Stimulated activated CD4-positive, alpha-beta T cell treated with anti-CD3 and anti-CD28 coated beads, Interleukin-2, amount 100 ng/mL, for 24 hours (primary cell): ENCODE measurements at regions not wholly inside any gene's neighbourhood (a gene's known extent, or its start where the extent isn't known, plus 50 kb on each side); places are given as distances from the start of the nearest gene placed in this dataset.
"Not testable (repeated sequence)": the region's sequence is repeated elsewhere in the genome, so short reads cannot be mapped to it uniquely, and the experiment has no call there.

Experiments used
- DNase-seq, 2 donors: peaks; one replicate each; pipeline ENCODE4 v3.0.0-alpha.2; 2020

GRCh38 chr1:81738875-81739274, 61.9 kb upstream of the ADGRL2 start:
- no peak for DNase-seq

- no peak for DNase-seq
Measured at GRCh38 chr1:81733480-81733879, 67.3 kb upstream of the ADGRL2 start.

- DNase-seq: no peak
Measured at GRCh38 chr1:81731989-81732388, 68.7 kb upstream of the ADGRL2 start.

- DNase-seq: no peak
Measured at GRCh38 chr1:81730881-81731280, 69.9 kb upstream of the ADGRL2 start.

DNA sequence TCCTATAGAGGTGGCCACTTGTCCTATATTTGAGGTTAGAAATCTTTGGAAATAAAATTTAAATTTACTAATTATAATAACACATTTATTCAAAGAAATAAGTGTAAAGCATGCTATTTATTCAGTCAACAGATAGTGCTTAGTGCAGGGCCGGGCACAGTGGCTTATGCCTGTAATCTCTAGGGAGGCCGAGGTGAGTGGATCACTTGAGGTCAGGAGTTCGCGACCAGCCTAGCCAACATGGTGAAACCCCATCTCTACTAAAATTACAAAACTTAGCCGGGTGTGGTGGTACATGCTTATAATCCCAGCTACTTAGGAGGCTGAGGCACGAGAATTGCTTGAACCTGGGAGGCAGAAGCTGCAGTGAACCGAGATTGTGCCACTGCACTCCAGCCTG, 70.4 kb upstream of the ADGRL2 start:
- DNase-seq: not testable (repeated sequence)

DNA sequence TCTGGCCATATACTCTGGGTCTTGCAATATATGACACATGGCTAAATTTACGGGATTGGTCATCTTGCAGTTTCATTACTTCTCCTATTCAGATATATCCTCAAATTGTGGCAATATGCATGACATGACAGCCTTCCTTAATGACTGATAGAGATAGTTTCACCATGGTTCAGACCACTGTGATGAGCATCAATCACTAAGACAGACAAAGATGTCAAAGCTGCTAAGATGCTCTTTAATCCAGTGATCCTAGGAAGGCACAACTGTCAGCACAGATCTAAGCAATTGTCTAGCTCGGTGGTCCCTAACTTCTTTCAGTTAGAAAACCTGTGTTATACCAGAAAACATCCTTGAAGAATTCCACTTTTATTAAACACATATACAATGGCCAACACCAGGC, 70.9 kb upstream of the ADGRL2 start:
- DNase-seq: no peak

DNA sequence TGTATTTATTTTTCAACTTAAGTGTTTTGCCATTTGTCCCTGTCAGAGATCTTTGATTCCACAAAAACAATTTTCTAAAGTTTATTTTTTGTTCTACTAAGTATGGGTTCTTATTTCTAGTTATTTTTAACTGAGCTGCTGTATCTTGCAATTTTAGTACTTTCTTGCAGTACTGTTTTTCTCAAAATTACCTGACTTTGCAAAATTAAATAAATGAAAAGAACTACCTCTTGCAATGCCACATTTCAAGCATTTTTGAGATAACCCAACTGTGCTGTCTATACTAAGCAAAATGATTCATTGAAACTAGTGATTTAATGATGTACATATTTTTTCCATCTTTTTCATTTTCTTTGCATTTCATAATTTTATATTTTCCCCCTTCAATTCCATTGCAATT, 71.5 kb upstream of the ADGRL2 start:
- DNase-seq: no peak

- no peak for DNase-seq
Measured at GRCh38 chr1:81725823-81726222, 74.9 kb upstream of the ADGRL2 start.

GRCh38 chr1:81722631-81723328, 78.0 kb upstream of the ADGRL2 start:
- DNase-seq: not testable (repeated sequence)

DNA sequence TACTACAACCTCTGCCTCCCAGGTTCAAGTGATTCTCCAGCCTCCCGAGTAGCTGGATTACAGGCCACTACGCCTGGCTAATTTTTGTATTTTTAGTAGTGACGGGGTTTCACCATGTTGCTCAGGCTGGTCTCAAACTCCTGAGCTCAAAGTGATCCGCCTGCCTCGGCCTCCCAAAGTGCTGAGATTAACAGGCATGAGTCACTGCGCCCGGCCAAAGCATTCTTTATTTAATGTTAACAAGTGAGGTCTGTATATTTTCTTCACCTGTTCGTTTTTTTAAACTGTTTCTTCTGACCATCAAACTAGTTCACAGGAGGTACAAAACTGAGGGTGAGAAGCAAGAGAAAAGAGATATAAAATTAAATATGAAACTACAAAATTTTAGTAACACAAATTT, 80.5 kb upstream of the ADGRL2 start:
- not testable (repeated sequence) for DNase-seq

DNA sequence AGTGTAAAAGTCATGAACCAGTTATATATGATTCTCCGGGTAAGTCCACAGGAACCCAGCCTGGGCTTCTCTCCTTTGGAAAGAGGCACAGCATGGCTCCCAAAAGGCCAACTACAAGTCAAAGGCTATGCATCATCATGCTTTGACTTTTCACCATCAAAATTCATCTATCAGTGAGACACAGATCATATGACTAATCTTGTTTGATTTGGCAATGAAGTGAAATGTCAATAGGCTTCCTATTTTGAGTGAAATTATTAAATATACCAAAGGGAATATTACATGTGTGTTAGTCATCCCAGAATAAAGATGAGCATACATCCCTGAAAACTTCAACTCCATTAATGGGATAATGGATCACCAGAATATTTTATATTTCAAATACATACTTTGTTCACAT, 83.5 kb upstream of the ADGRL2 start:
- DNase-seq: no peak

DNA sequence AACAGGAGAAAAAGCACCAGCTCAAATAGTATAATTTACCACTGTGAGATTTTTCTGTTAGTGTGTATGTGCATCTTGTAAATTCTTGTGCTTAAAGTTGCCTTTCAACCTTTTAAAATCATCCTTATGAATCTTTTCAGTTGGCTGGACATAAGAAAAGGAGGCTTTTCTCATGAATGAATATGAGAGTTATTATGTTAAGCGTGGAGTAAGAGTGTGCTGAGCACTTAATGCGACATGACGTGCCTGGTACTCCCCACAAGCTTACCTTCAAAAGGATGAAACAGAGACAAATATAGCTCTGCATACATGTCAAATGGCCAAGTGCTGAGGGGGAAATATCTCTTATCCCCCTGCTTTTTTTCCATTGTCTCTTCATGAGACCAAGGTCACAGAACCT, 85.3 kb upstream of the ADGRL2 start:
- DNase-seq: no peak

DNA sequence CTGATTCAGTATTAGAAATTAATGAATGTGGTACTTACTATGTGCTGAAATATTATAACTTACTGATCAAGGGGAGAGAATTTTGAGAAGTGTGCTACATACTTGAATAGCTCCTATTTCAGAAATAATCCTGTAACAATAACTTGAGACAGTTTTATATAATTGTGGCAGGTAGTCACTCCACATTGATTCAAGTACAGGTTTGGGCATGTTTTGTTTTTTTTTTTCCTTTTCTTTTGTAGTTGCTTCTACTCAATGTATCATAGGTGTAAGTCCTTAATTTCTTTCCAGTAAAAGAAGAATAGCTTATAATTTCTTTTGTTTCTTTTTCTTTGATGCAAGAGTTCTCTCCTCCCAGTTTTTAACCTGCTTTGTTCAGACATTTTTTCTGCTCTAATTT, 86.1 kb upstream of the ADGRL2 start:
- no peak for DNase-seq

GRCh38 chr1:81712425-81712824, 88.3 kb upstream of the ADGRL2 start:
- DNase-seq: no peak

- no peak for DNase-seq
Measured at GRCh38 chr1:81710857-81711256, 89.9 kb upstream of the ADGRL2 start.

DNA sequence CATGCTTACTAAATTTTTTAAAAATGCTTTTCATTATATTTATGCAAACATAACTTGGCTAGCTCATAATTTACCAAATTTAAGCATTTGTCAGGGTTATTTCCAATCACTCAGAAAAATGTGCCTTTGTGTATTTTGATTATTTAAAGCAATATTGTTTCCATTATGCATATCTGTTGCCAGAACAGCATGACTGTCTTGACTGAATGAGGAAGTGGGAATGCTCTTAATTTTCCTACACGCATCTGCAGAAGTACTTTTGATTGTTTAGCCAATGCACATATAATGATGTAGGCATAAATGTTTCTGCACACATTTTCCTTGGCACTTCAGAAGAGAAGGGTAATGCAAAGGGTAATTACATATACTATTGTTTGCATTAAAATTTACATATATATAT, 92.5 kb upstream of the ADGRL2 start:
- DNase-seq: no peak

- DNase-seq: no peak
Measured at GRCh38 chr1:81706650-81707435, 93.9 kb upstream of the ADGRL2 start.

DNA sequence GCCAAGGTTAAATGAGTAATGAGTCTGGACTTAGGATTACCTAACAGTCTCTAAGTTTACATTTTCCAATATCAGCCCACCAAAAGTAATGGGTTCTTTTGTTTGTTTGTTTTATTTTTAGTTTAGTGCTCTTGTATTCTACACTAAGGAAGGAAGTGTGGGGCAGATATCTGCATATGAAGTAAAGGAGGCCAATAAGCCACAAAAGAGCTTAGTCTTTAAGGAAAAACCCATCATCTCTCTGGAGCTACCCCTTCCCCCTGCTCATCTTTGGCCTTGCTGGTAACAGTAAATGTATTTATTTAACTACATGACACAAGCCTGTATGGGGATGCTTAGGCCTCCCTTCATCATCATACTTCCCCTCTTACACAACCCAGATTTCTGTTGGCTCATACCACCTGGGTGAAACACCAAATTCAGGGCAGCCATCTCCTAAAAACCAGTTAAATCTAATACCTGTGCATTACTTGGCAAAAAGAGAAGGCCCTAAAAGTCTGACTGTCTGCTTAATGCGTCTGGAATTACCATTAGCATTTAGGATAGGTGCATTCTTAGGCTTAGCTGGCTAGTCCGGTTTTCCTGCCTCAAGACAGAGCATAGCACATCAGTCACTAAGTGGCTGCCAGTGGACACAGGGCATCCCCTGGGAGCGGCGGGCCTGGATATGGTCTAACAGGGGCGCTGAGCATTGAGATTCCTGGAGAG, 96.8 kb upstream of the ADGRL2 start:
- no peak for DNase-seq

- DNase-seq: no peak
Measured at GRCh38 chr1:81703391-81703755, 97.4 kb upstream of the ADGRL2 start.

GRCh38 chr1:81702903-81703302, 97.8 kb upstream of the ADGRL2 start:
- no peak for DNase-seq

DNA sequence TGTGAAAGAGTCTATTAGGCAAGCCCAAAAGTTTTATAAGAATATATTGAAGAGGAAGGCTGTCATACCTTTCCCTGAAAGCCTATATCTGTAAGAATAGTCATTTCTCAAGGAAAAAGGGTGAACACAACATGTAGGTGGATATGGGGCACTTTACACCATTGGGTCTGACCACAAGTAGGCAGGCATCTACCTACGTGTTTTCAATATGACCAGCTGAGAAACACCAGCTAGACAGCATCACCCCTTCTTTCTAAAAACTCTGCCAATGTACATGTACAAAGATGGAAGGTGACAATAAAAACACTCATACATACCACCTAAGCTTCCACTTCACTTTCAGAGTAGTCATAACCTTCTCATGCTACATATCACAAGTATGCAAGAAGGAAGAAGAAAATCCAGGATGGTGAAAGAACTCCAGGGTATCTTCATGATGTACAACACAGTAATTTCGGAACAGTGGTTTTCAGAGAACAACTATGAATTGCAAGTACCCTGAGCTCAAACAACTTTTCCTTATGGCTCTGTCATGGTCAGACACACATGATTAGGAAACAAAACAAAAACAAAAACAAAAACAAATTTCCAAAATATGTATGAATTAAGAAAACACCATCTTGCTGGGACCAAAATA, 98.5 kb upstream of the ADGRL2 start:
- DNase-seq: no peak

- DNase-seq: no peak
Measured at GRCh38 chr1:81700728-81701470, 99.8 kb upstream of the ADGRL2 start.

GRCh38 chr1:81699234-81699633, 101.5 kb upstream of the ADGRL2 start:
- DNase-seq: no peak
